AG09319 (cell line): ENCODE measurements at regions not wholly inside any gene's neighbourhood (a gene's known extent, or its start where the extent isn't known, plus 50 kb on each side); places are given as distances from the start of the nearest gene placed in this dataset.

Experiments used
- DNase-seq: peaks from one replicate; pipeline ENCODE4 v3.0.0-alpha.2; 2010; ENCODE audit warnings: low read depth; ENCODE audit errors: extremely low read depth
- CTCF ChIP-seq: IDR thresholded peaks from 2 replicates; pipeline ENCODE4 v1.5.1; 2011; ENCODE audit warnings: low read depth, mild to moderate bottlenecking, inconsistent platforms, low read length, moderate library complexity

GRCh38 chr11:69376155-69377028 lies 82.4 kb downstream of the MYEOV start:
- DNase-seq, result no peak
- no peak for TF ChIP-seq CTCF

- no peak for DNase-seq
- no peak for TF ChIP-seq CTCF
Measured at GRCh38 chr11:69377029-69377952, 83.3 kb downstream of the MYEOV start.

GRCh38 chr11:69377953-69378302 lies 84.0 kb downstream of the MYEOV start:
- DNase-seq, result no peak
- no peak for TF ChIP-seq CTCF

- no peak for TF ChIP-seq CTCF
- no peak for DNase-seq
Measured at GRCh38 chr11:69378303-69379141, 84.6 kb downstream of the MYEOV start.

GRCh38 chr11:69380451-69380901 lies 86.5 kb downstream of the MYEOV start:
- no peak for TF ChIP-seq CTCF
- DNase-seq, result no peak

GRCh38 chr11:69380921-69381581 lies 87.1 kb downstream of the MYEOV start:
- DNase-seq, result no peak
- TF ChIP-seq CTCF, result no peak
